ENCODE measurements at regions not wholly inside any gene's neighbourhood (a gene's known extent, or its start where the extent isn't known, plus 50 kb on each side); places are given as distances from the start of the nearest gene placed in this dataset.

DNA sequence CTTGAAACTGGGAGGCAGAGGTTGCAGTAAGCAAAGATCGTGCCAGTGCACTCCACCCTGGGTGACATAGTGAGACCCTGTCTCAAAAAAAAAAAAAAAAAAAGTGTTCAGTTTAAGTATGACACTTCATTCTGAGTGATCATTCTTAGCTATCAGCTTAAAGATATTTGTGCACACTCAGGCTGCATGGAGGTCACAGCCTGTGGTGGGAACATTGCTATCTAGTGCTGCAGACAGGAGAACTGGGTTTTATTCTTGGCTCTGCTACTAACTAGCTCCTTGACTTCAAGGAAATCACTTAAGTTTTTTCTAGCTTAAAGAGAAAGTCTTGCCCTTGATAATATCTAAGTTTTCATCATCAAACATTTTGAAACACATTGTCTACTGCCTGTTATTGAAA, 391.3 kb upstream of the CDH7 start:
- no peak for DNase-seq (ENCODE audit: low read depth, low spot score)
- Histone ChIP-seq H3K27me3 (ENCODE audit: insufficient read depth, insufficient read length) (no peaks in the 10 kb centered on the region), H3K36me3 (ENCODE audit: insufficient read depth, insufficient read length, low read length) (no peaks in the 10 kb centered on the region), H3K4me1 (ENCODE audit: insufficient read depth, insufficient read length) (no peaks in the 10 kb centered on the region), H3K9me3 (ENCODE audit: insufficient read depth, low read length) (no peaks in the 10 kb centered on the region), H3K4me3 (ENCODE audit: insufficient read length, low read depth) (no peak overlapping the region), H3K9ac (ENCODE audit: insufficient read length, low read depth) (no peak overlapping the region)
- TF ChIP-seq ZNF274 (IDR thresholded peaks at IDR 0.05; ENCODE audit: low read depth, low read length) (no peak), YY1 (IDR thresholded peaks at IDR 0.05; ENCODE audit: insufficient read depth, insufficient read length) (no peak), SUZ12 (IDR thresholded peaks at IDR 0.05; ENCODE audit: extremely low read depth, insufficient read depth, insufficient read length) (no peak)

DNA sequence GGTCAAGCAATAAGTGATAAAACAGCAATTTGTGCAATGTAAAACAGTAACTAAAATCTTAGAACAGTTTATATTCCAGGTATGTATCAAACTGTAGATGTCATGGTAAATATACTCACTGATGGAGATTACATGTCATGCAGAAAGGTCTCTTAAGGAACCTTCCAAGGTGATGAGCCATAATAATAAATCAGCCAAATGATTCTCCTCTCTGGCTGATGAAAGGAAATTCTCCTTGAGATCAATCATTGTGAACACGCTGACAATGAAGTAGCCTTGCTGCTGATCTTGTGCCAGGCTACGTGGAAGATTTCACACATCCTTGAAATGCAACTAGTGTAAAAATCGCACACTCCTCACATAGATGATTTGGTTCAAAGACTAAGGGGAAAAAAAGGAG, 392.5 kb upstream of the CDH7 start:
- TF ChIP-seq YY1 (IDR thresholded peaks at IDR 0.05; ENCODE audit: insufficient read depth, insufficient read length) (no peak), ZNF274 (IDR thresholded peaks at IDR 0.05; ENCODE audit: low read depth, low read length) (no peak), SUZ12 (IDR thresholded peaks at IDR 0.05; ENCODE audit: extremely low read depth, insufficient read depth, insufficient read length) (no peak)
- H3K9ac ChIP-seq (ENCODE audit: insufficient read length, low read depth), result no peak overlapping the region
- no peaks in the 10 kb centered on the region for H3K36me3 ChIP-seq (ENCODE audit: insufficient read depth, insufficient read length, low read length)
- no peak for DNase-seq (ENCODE audit: low read depth, low spot score)
- no peak overlapping the region for H3K4me3 ChIP-seq (ENCODE audit: insufficient read length, low read depth)
- H3K27me3 ChIP-seq (ENCODE audit: insufficient read depth, insufficient read length), result no peaks in the 10 kb centered on the region
- no peaks in the 10 kb centered on the region for H3K9me3 ChIP-seq (ENCODE audit: insufficient read depth, low read length)
- H3K4me1 ChIP-seq (ENCODE audit: insufficient read depth, insufficient read length), result no peaks in the 10 kb centered on the region

DNA sequence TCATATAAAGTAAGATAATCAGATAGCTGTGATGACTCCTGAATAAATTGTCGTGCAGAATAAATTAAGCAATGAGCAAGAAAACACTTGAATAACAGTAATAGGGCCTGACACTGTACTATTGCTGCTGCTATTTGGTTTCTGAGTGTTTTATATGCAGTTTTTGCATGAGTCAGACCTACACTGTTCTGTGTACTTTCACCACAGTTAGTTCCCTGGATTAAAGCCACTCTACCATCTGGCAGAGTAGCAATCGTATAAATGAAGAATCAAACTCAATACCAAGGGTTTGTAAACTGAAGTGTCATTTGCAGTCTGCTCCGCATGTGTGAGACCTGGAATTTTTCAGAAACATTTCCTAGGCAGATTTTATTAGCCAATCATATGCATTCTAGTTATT, 398.6 kb upstream of the CDH7 start:
- no peak for TF ChIP-seq ZNF274 (IDR thresholded peaks at IDR 0.05; ENCODE audit: low read depth, low read length)
- TF ChIP-seq YY1 (IDR thresholded peaks at IDR 0.05; ENCODE audit: insufficient read depth, insufficient read length), result no peak
- no peak for TF ChIP-seq SUZ12 (IDR thresholded peaks at IDR 0.05; ENCODE audit: extremely low read depth, insufficient read depth, insufficient read length)
- Histone ChIP-seq H3K36me3 (ENCODE audit: insufficient read depth, insufficient read length, low read length) (no peaks in the 10 kb centered on the region), H3K9ac (ENCODE audit: insufficient read length, low read depth) (no peak overlapping the region), H3K9me3 (ENCODE audit: insufficient read depth, low read length) (no peaks in the 10 kb centered on the region), H3K4me1 (ENCODE audit: insufficient read depth, insufficient read length) (no peaks in the 10 kb centered on the region), H3K4me3 (ENCODE audit: insufficient read length, low read depth) (no peak overlapping the region), H3K27me3 (ENCODE audit: insufficient read depth, insufficient read length) (no peaks in the 10 kb centered on the region)
- DNase-seq (ENCODE audit: low read depth, low spot score), result no peak

DNA sequence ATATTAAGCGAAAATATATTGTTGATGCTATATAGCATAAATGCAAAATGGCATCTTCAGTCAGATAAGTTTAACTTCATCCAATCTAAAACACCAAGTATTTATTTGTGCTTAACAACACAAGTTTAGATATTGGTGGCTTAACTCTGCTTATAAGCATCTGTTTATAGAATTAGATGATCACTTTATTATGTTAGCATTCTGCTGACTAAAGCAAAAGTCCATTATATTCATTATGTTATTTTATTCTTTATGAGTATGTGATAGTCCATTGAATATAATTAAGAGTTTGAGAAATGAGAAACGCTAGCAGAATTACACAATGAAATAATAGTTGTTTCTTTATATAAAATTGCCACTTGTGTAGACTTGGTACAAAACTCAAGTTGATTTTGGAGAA, 401.2 kb upstream of the CDH7 start:
- H3K9ac ChIP-seq (ENCODE audit: insufficient read length, low read depth), result no peak overlapping the region
- no peaks in the 10 kb centered on the region for H3K9me3 ChIP-seq (ENCODE audit: insufficient read depth, low read length)
- no peaks in the 10 kb centered on the region for H3K27me3 ChIP-seq (ENCODE audit: insufficient read depth, insufficient read length)
- H3K4me3 ChIP-seq (ENCODE audit: insufficient read length, low read depth), result no peak overlapping the region
- TF ChIP-seq YY1 (IDR thresholded peaks at IDR 0.05; ENCODE audit: insufficient read depth, insufficient read length) (no peak), ZNF274 (IDR thresholded peaks at IDR 0.05; ENCODE audit: low read depth, low read length) (no peak), SUZ12 (IDR thresholded peaks at IDR 0.05; ENCODE audit: extremely low read depth, insufficient read depth, insufficient read length) (no peak)
- H3K4me1 ChIP-seq (ENCODE audit: insufficient read depth, insufficient read length), result no peaks in the 10 kb centered on the region
- DNase-seq (ENCODE audit: low read depth, low spot score), result no peak
- H3K36me3 ChIP-seq (ENCODE audit: insufficient read depth, insufficient read length, low read length), result no peaks in the 10 kb centered on the region

DNA sequence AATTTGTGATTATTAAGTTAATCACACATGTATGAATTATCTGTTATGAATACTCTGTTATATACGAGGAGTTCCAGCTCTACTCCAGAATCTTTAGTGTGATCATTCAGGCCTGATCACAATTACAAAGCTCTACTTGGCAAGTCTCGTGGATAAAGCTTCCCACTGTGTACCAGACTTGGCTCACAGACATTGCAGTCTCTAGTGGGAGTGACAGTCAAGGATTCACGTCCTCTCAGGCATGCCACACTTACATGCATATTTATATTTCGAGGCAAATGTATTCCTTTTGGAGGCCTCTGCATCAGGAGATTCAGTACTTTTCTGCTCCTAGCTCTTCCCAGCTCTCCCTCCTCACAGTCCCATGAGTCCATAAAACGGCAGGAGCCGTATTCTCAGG, 403.4 kb upstream of the CDH7 start:
- Histone ChIP-seq H3K9ac (ENCODE audit: insufficient read length, low read depth) (no peak overlapping the region), H3K27me3 (ENCODE audit: insufficient read depth, insufficient read length) (no peaks in the 10 kb centered on the region), H3K4me1 (ENCODE audit: insufficient read depth, insufficient read length) (no peaks in the 10 kb centered on the region), H3K9me3 (ENCODE audit: insufficient read depth, low read length) (no peaks in the 10 kb centered on the region), H3K36me3 (ENCODE audit: insufficient read depth, insufficient read length, low read length) (no peaks in the 10 kb centered on the region), H3K4me3 (ENCODE audit: insufficient read length, low read depth) (no peak overlapping the region)
- TF ChIP-seq YY1 (IDR thresholded peaks at IDR 0.05; ENCODE audit: insufficient read depth, insufficient read length) (no peak), SUZ12 (IDR thresholded peaks at IDR 0.05; ENCODE audit: extremely low read depth, insufficient read depth, insufficient read length) (no peak), ZNF274 (IDR thresholded peaks at IDR 0.05; ENCODE audit: low read depth, low read length) (no peak)
- DNase-seq (ENCODE audit: low read depth, low spot score), result no peak

DNA sequence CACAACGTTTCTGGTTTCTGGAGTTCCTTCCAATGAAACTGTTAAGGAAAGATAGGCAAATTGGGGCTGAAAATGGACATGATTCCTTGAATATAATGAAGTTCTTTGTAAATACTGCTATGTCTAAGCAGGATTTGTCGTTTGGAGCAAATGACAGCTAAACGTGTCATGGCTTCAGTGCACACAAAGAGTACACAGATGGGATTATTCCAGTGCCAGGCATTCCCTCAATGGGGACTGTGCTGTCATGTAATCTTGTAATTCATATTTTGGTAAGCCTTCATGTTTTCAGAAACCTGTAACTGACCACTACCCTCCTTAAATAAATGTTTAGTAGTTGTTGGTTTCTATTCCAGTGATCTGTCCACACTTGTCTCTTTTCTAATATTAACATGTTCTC, 404.7 kb upstream of the CDH7 start:
- Histone ChIP-seq H3K27me3 (ENCODE audit: insufficient read depth, insufficient read length) (no peaks in the 10 kb centered on the region), H3K9me3 (ENCODE audit: insufficient read depth, low read length) (no peaks in the 10 kb centered on the region), H3K4me1 (ENCODE audit: insufficient read depth, insufficient read length) (no peaks in the 10 kb centered on the region), H3K9ac (ENCODE audit: insufficient read length, low read depth) (no peak overlapping the region), H3K4me3 (ENCODE audit: insufficient read length, low read depth) (no peak overlapping the region), H3K36me3 (ENCODE audit: insufficient read depth, insufficient read length, low read length) (no peaks in the 10 kb centered on the region)
- TF ChIP-seq SUZ12 (IDR thresholded peaks at IDR 0.05; ENCODE audit: extremely low read depth, insufficient read depth, insufficient read length) (no peak), YY1 (IDR thresholded peaks at IDR 0.05; ENCODE audit: insufficient read depth, insufficient read length) (no peak), ZNF274 (IDR thresholded peaks at IDR 0.05; ENCODE audit: low read depth, low read length) (no peak)
- no peak for DNase-seq (ENCODE audit: low read depth, low spot score)

DNA sequence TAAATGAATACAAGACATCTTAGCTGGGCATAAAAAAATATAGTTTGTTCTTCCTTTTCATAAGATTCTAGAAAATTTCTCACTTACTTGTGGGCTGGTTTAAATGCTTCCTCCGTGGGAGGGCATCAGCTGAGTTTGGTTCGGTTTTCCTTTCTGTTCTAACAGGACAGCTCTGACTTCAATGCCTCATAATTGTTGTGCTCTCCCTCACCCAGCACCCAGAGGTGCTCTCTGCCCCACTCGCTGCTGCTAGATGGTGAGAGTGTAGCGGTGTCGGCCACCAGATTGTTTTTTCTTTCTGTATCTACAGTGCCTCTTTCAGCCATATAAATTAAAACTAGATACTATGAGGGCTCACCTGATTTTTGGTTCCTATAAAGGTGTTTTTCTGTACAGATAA, 407.2 kb upstream of the CDH7 start:
- Histone ChIP-seq H3K9ac (ENCODE audit: insufficient read length, low read depth) (no peak overlapping the region), H3K27me3 (ENCODE audit: insufficient read depth, insufficient read length) (no peaks in the 10 kb centered on the region), H3K4me1 (ENCODE audit: insufficient read depth, insufficient read length) (no peaks in the 10 kb centered on the region), H3K4me3 (ENCODE audit: insufficient read length, low read depth) (no peak overlapping the region), H3K36me3 (ENCODE audit: insufficient read depth, insufficient read length, low read length) (no peaks in the 10 kb centered on the region), H3K9me3 (ENCODE audit: insufficient read depth, low read length) (no peaks in the 10 kb centered on the region)
- TF ChIP-seq SUZ12 (IDR thresholded peaks at IDR 0.05; ENCODE audit: extremely low read depth, insufficient read depth, insufficient read length) (no peak), ZNF274 (IDR thresholded peaks at IDR 0.05; ENCODE audit: low read depth, low read length) (no peak), YY1 (IDR thresholded peaks at IDR 0.05; ENCODE audit: insufficient read depth, insufficient read length) (no peak)
- no peak for DNase-seq (ENCODE audit: low read depth, low spot score)

DNA sequence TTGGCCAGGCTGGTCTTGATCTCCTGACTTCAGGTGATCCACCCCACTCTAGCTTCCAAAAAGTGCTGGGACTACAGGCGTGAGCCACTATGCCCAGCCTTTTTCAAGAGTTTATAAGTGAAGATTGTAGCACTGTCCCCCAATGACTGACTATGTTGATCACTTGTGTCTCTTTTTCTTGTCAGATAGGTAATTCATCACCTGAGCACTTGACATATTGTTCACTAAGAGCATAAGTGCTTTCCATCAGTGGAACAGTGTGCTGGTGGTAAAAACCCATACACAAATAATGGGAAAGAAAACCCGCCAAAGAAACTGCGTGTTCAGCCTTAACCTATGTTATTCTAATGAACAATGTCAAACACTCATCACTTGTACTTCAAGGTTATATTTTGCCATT, 414.4 kb upstream of the CDH7 start:
- Histone ChIP-seq H3K36me3 (ENCODE audit: insufficient read depth, insufficient read length, low read length) (no peaks in the 10 kb centered on the region), H3K9me3 (ENCODE audit: insufficient read depth, low read length) (no peaks in the 10 kb centered on the region), H3K4me1 (ENCODE audit: insufficient read depth, insufficient read length) (no peaks in the 10 kb centered on the region), H3K27me3 (ENCODE audit: insufficient read depth, insufficient read length) (no peaks in the 10 kb centered on the region), H3K9ac (ENCODE audit: insufficient read length, low read depth) (no peak overlapping the region), H3K4me3 (ENCODE audit: insufficient read length, low read depth) (no peak overlapping the region)
- TF ChIP-seq YY1 (IDR thresholded peaks at IDR 0.05; ENCODE audit: insufficient read depth, insufficient read length), result no peak
- no peak for TF ChIP-seq ZNF274 (IDR thresholded peaks at IDR 0.05; ENCODE audit: low read depth, low read length)
- no peak for TF ChIP-seq SUZ12 (IDR thresholded peaks at IDR 0.05; ENCODE audit: extremely low read depth, insufficient read depth, insufficient read length)
- no peak for DNase-seq (ENCODE audit: low read depth, low spot score)
